ENCODE measurements at regions not wholly inside any gene's neighbourhood (a gene's known extent, or its start where the extent isn't known, plus 50 kb on each side); places are given as distances from the start of the nearest gene placed in this dataset.

GRCh38 chr13:34174671-34175145, 356.8 kb downstream of the RFC3 start:
- TF ChIP-seq ZFP30 (CRISPR knock-in tag; IDR thresholded peaks at IDR 0.05) (no peak), ISL1 (CRISPR knock-in tag; IDR thresholded peaks at IDR 0.05) (no peak), PPARA (CRISPR knock-in tag; IDR thresholded peaks at IDR 0.05; ENCODE audit: borderline replicate concordance) (no peak), PATZ1 (CRISPR knock-in tag; IDR thresholded peaks at IDR 0.05; ENCODE audit: borderline replicate concordance) (no peak), BACH2 (CRISPR knock-in tag; IDR thresholded peaks at IDR 0.05; ENCODE audit: borderline replicate concordance) (no peak), CSDC2 (CRISPR knock-in tag; IDR thresholded peaks at IDR 0.05) (no peak), GLIS3 (CRISPR knock-in tag; IDR thresholded peaks at IDR 0.05) (no peak), CSRNP3 (CRISPR knock-in tag; IDR thresholded peaks at IDR 0.05) (no peak), TSHZ2 (CRISPR knock-in tag; IDR thresholded peaks at IDR 0.05) (no peak), TCF4 (CRISPR knock-in tag; IDR thresholded peaks at IDR 0.05; ENCODE audit: borderline replicate concordance) (no peak)
- ATAC-seq: no peak

GRCh38 chr13:34175551-34175950, 357.6 kb downstream of the RFC3 start:
- no peak for ATAC-seq
- TF ChIP-seq TSHZ2 (CRISPR knock-in tag; IDR thresholded peaks at IDR 0.05) (no peak), ESRRG (CRISPR knock-in tag; IDR thresholded peaks at IDR 0.05) (no peak), CREB5 (CRISPR knock-in tag; IDR thresholded peaks at IDR 0.05; ENCODE audit: low read depth) (no peak), GLIS3 (CRISPR knock-in tag; IDR thresholded peaks at IDR 0.05) (no peak), ZNF8 (CRISPR knock-in tag; IDR thresholded peaks at IDR 0.05) (no peak), ZFP3 (CRISPR knock-in tag; IDR thresholded peaks at IDR 0.05) (no peak), ZFP30 (CRISPR knock-in tag; IDR thresholded peaks at IDR 0.05) (no peak), ARNTL (CRISPR knock-in tag; IDR thresholded peaks at IDR 0.05; ENCODE audit: borderline replicate concordance, low read depth) (no peak), PATZ1 (CRISPR knock-in tag; IDR thresholded peaks at IDR 0.05; ENCODE audit: borderline replicate concordance) (no peak), RARB (CRISPR knock-in tag; IDR thresholded peaks at IDR 0.05) (no peak), TOX (CRISPR knock-in tag; IDR thresholded peaks at IDR 0.05; ENCODE audit: borderline replicate concordance) (no peak), ZNF565 (CRISPR knock-in tag; conservative IDR thresholded peaks at IDR 0.05; ENCODE audit: low read depth) (no peak), TCF4 (CRISPR knock-in tag; IDR thresholded peaks at IDR 0.05; ENCODE audit: borderline replicate concordance) (no peak), ZNF70 (CRISPR knock-in tag; IDR thresholded peaks at IDR 0.05) (no peak), BACH2 (CRISPR knock-in tag; IDR thresholded peaks at IDR 0.05; ENCODE audit: borderline replicate concordance) (no peak)

All from SK-N-SH treated with all-trans-retinoic acid at 6 μM for 48 hours (cell line).